ENCODE measurements at regions not wholly inside any gene's neighbourhood (a gene's known extent, or its start where the extent isn't known, plus 50 kb on each side); places are given as distances from the start of the nearest gene placed in this dataset.

- no peaks in the 10 kb centered on the region for H3K9me3 ChIP-seq (ENCODE audit: low read depth, low read length)
- H3K4me3 ChIP-seq (ENCODE audit: insufficient read depth, low read length): no peak overlapping the region
- no peak overlapping the region for H3K4me2 ChIP-seq (ENCODE audit: insufficient read depth, low read length)
- TF ChIP-seq CTCF (IDR thresholded peaks at IDR 0.05; ENCODE audit: extremely low read depth, low read depth, low read length): no peak
- H3K27me3 ChIP-seq (ENCODE audit: insufficient read depth, low read length): peaks cover 32% of the 10 kb centered on the region
- H3K27ac ChIP-seq (ENCODE audit: low read depth, low read length): no peak overlapping the region
- H2AFZ ChIP-seq (ENCODE audit: low read length): no peak overlapping the region
- no peaks in the 10 kb centered on the region for H3K36me3 ChIP-seq (ENCODE audit: insufficient read depth, low read length)
- H4K20me1 ChIP-seq (ENCODE audit: insufficient read depth, low read length): no peaks in the 10 kb centered on the region
- DNase-seq (ENCODE audit: insufficient read length, low spot score, missing footprints): no peak
- H3K4me1 ChIP-seq (ENCODE audit: insufficient read depth, low read length): no peaks in the 10 kb centered on the region
- no peaks in the 10 kb centered on the region for H3K79me2 ChIP-seq (ENCODE audit: insufficient read depth, low read length)
These were observed 54.5 kb downstream of the IRX5 start for GRCh38 chr16:54985156-54985555.

GRCh38 chr16:54985668-54986067 lies 55.0 kb downstream of the IRX5 start:
- no peaks in the 10 kb centered on the region for H3K36me3 ChIP-seq (ENCODE audit: insufficient read depth, low read length)
- no peaks in the 10 kb centered on the region for H3K79me2 ChIP-seq (ENCODE audit: insufficient read depth, low read length)
- H3K9me3 ChIP-seq (ENCODE audit: low read depth, low read length): no peaks in the 10 kb centered on the region
- DNase-seq (ENCODE audit: insufficient read length, low spot score, missing footprints): no peak
- H3K27ac ChIP-seq (ENCODE audit: low read depth, low read length): no peak overlapping the region
- H3K4me2 ChIP-seq (ENCODE audit: insufficient read depth, low read length): no peak overlapping the region
- H4K20me1 ChIP-seq (ENCODE audit: insufficient read depth, low read length): no peaks in the 10 kb centered on the region
- peaks cover 32% of the 10 kb centered on the region for H3K27me3 ChIP-seq (ENCODE audit: insufficient read depth, low read length)
- TF ChIP-seq CTCF (IDR thresholded peaks at IDR 0.05; ENCODE audit: extremely low read depth, low read depth, low read length): no peak
- no peak overlapping the region for H3K4me3 ChIP-seq (ENCODE audit: insufficient read depth, low read length)
- no peak overlapping the region for H2AFZ ChIP-seq (ENCODE audit: low read length)
- H3K4me1 ChIP-seq (ENCODE audit: insufficient read depth, low read length): no peaks in the 10 kb centered on the region

GRCh38 chr16:54986409-54986808 lies 55.7 kb downstream of the IRX5 start:
- no peaks in the 10 kb centered on the region for H3K4me1 ChIP-seq (ENCODE audit: insufficient read depth, low read length)
- H3K4me2 ChIP-seq (ENCODE audit: insufficient read depth, low read length): no peak overlapping the region
- no peak overlapping the region for H3K27ac ChIP-seq (ENCODE audit: low read depth, low read length)
- no peak for TF ChIP-seq CTCF (IDR thresholded peaks at IDR 0.05; ENCODE audit: extremely low read depth, low read depth, low read length)
- H4K20me1 ChIP-seq (ENCODE audit: insufficient read depth, low read length): no peaks in the 10 kb centered on the region
- no peaks in the 10 kb centered on the region for H3K79me2 ChIP-seq (ENCODE audit: insufficient read depth, low read length)
- no peak overlapping the region for H2AFZ ChIP-seq (ENCODE audit: low read length)
- H3K9me3 ChIP-seq (ENCODE audit: low read depth, low read length): no peaks in the 10 kb centered on the region
- H3K36me3 ChIP-seq (ENCODE audit: insufficient read depth, low read length): no peaks in the 10 kb centered on the region
- H3K27me3 ChIP-seq (ENCODE audit: insufficient read depth, low read length): peaks cover 32% of the 10 kb centered on the region
- no peak for DNase-seq (ENCODE audit: insufficient read length, low spot score, missing footprints)
- H3K4me3 ChIP-seq (ENCODE audit: insufficient read depth, low read length): no peak overlapping the region

- Histone ChIP-seq H3K4me2 (ENCODE audit: insufficient read depth, low read length) (no peak overlapping the region), H3K36me3 (ENCODE audit: insufficient read depth, low read length) (no peaks in the 10 kb centered on the region), H3K27ac (ENCODE audit: low read depth, low read length) (no peak overlapping the region), H3K4me1 (ENCODE audit: insufficient read depth, low read length) (no peaks in the 10 kb centered on the region), H2AFZ (ENCODE audit: low read length) (no peak overlapping the region), H3K79me2 (ENCODE audit: insufficient read depth, low read length) (no peaks in the 10 kb centered on the region), H4K20me1 (ENCODE audit: insufficient read depth, low read length) (no peaks in the 10 kb centered on the region), H3K9me3 (ENCODE audit: low read depth, low read length) (no peaks in the 10 kb centered on the region), H3K4me3 (ENCODE audit: insufficient read depth, low read length) (no peak overlapping the region), H3K27me3 (ENCODE audit: insufficient read depth, low read length) (peaks cover 32% of the 10 kb centered on the region)
- no peak for TF ChIP-seq CTCF (IDR thresholded peaks at IDR 0.05; ENCODE audit: extremely low read depth, low read depth, low read length)
- no peak for DNase-seq (ENCODE audit: insufficient read length, low spot score, missing footprints)
These were observed 56.4 kb downstream of the IRX5 start for GRCh38 chr16:54987081-54987480.
